GM21825 (cell line): ENCODE measurements at regions not wholly inside any gene's neighbourhood (a gene's known extent, or its start where the extent isn't known, plus 50 kb on each side); places are given as distances from the start of the nearest gene placed in this dataset.

Experiments
- ATAC-seq: cut with Tn5 transposase; IDR thresholded peaks from one replicate; pipeline ENCODE4 v1.9.1; 2021; ENCODE audit warnings: mild to moderate bottlenecking, moderate library complexity; ENCODE audit not compliant: unreplicated experiment

GRCh38 chr3:163018664-163019063 is 1522.1 kb downstream of the OTOL1 start:
- no peak for ATAC-seq

- no peak for ATAC-seq
Observed at GRCh38 chr3:163019260-163019659, 1522.7 kb downstream of the OTOL1 start.

- no peak for ATAC-seq
Observed at GRCh38 chr3:163033652-163034051, 1537.0 kb downstream of the OTOL1 start.

GRCh38 chr3:163039636-163040035 is 1543.0 kb downstream of the OTOL1 start:
- ATAC-seq = no peak

- no peak for ATAC-seq
Observed at GRCh38 chr3:163043074-163043473, 1546.5 kb downstream of the OTOL1 start.

- no peak for ATAC-seq
Observed at GRCh38 chr3:163045945-163046344, 1549.3 kb downstream of the OTOL1 start.

- ATAC-seq = no peak
Observed at GRCh38 chr3:163048881-163049280, 1552.3 kb downstream of the OTOL1 start.

- ATAC-seq = no peak
Observed at GRCh38 chr3:163056874-163057497, 1560.4 kb downstream of the OTOL1 start.

- ATAC-seq = no peak
Observed at GRCh38 chr3:163058031-163058854, 1561.6 kb downstream of the OTOL1 start.

GRCh38 chr3:163071713-163072112 is 1575.1 kb downstream of the OTOL1 start:
- no peak for ATAC-seq
